T-helper 2 cell (primary cell): ENCODE measurements at regions not wholly inside any gene's neighbourhood (a gene's known extent, or its start where the extent isn't known, plus 50 kb on each side); places are given as distances from the start of the nearest gene placed in this dataset.
A peak's percentile ranks its signal among the peaks of the same experiment; 100 is the strongest.

Experiments
- DNase-seq, 5 experiments: peaks; one replicate each; pipeline versions ENCODE4 v3.0.0 to v3.0.0-alpha.2; 2012 to 2022

DNA sequence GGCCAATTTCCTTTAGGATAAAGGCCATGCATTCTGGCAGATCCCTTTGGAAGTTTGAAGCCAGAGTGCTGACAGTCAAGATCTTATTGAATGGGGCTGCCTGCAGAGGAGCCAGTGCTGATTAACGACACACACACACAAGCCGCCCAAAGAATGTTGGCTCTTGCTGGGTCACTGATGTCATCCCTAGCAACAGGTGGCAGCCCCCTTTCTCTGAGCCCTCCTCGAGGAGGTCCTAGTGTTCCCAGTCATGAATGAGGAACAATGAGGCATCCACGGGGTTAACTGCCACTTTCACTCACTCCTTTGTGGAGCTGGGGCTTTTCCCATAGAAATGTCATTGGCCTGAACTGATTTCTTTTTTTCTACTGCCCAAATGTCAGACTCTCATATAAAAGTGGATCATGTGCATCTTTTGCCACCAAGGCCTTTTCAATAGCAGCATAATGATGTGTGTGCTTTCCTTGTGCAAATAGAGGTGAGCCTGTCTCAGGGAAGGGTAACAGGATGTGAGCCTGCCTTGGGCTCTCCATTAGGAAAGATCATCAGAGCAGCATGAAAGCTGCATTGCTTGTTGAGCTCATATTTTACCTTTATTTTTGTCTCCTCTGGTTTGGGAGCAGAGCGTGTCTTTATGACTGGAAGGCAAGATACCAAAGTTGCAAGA is 301.8 kb upstream of the MTNR1B start:
- DNase-seq, result no peak

DNA sequence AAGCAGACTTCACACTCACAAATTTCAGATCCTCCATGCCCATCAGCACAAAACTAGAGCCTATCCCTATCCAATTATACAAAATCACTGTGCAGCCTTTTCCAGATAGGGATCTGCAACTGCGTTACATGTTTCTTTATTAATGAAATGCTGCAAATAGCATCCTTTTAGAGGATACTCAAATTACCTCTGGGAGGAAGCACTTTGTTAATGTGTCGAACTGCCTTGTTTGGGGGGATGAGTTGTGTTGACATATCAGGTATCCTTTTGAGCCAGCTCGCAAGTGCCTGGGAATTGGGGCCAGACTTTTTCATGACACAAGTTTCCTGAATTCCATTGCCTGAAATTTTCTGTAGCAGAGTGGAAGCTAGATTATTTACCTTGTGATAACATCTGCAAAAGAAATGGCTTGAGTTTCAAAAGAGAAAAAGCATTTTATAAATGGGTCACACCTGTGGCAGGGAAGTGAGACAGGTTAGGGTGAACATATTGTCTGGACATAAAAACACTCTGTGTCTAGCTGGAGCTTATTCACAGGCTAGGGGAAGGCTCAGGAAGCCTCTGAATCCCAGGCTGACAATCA is 299.1 kb upstream of the MTNR1B start:
- DNase-seq, result no peak

DNA sequence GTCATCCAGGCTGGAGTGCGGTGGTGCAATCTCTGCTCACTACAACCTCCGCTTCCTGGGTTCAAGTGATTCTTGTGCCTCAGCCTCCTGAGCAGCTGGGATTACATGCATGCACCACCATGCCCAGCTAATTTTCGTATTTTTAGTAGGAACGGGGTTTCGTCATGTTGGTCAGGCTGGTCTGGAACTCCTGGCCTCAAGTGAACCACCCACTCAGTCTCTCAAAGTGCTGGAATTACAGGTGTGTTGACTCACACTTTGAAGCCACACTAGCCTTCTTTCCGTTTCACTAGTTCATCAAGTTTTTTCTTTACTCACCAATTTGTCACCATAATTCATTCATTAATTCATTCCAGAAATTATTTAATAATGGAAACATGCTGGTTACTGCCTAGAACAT is 298.4 kb upstream of the MTNR1B start:
- DNase-seq, result no peak

DNA sequence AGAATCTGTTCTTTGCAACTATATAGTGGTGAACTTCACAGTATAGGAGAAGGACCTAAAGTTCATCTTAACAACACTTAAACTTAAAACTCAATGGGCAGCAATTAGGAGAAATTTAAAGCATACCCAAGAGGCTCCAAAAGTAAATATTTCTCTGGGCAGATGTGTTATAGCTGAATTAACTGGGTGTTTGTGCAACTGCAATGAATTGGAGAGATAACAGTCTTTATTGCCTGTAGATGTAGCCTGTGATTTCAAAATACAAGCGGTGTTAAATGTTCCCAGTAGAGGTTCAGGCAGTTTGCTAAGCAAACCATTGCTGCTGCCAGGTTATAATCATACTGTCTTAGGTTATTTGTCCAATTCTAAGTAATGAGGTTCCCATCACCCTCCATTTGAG is 294.1 kb upstream of the MTNR1B start:
- no peak for DNase-seq

DNA sequence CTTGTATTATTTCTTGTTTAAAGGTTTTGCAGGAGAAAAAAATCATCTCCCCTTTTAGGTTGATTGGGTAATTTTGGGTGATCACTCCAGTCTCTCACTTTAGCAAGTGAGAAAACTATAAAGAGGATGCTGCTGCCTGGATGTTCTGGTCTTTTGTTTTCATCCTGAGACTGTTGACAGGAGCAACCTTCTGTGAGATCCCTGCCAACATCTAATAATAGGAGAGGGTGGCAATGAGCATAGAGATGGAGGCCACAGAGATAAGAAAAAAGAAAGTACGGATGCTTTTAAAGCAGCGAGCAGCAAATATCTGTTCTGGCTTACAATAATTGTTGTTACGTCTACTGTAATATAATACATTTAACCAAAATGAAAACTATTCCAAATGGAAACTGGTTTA is 293.6 kb upstream of the MTNR1B start:
- no peak for DNase-seq

DNA sequence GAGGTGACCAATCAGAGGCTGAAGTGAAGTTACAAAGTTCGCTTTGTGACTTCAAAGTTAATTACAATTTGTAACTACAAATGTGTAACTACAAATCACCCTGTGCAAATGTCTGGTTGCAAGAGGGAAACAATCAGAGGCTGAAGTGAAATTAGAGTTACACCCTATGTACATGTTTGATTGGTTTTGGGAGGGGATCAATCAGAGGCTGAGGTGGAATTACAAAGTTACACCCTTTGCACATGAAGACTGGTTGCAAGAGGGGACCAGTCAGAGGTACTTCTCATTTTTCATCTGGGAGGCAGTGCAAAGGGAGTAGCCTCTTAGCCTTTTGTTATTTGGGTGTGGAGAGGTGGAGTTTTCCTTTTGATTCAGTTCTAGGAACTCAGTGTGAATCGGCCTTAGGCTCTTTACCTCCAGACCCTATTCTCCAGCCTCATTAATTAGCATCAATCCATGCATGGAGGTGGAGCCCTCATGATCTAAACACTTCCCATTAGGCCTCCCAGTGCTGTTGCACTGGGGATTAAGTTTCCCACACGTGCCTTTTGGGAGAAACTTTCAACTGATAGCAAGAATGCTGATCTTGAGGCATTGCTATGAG is 291.3 kb upstream of the MTNR1B start:
- no peak for DNase-seq

DNA sequence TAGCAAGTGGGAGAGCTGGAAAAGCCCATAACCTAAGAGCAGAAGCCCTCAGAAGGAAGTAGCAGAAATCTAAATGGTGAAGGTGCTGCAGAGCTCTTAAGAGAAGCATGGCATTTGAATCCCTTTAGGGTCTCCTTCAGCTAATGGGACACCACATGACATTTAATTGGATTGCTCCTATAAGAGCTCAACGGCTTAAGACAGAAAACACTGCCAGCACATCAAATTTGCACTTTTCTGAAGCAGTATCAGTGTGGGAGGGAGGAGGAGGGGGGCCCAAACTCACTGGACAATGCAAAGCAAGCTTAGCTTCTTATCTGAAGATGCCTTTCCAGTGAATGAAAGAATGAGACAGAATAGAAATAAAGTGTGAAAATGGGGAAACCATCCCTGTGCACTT is 287.9 kb upstream of the MTNR1B start:
- no peak for DNase-seq

DNA sequence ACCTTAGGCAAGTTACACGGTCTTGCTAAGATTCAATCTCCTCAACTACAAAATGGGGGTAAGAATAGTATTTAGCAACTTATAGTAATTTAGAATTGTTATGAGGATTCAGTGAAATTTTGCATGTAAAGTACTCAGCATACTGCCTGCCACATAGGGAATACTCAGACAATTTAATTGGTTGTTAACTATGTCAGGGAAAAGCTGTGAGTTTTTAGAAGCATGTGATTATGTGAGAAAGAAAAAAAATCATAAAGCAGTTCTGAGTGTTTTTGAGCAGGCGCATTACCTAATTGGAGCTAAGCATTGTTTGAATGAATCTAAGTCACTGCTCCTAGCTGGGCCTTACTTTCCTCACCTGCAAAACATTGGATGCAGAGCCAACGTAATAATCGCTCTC is 287.3 kb upstream of the MTNR1B start:
- peak in 1 of 5 experiments; percentile 3 for DNase-seq

DNA sequence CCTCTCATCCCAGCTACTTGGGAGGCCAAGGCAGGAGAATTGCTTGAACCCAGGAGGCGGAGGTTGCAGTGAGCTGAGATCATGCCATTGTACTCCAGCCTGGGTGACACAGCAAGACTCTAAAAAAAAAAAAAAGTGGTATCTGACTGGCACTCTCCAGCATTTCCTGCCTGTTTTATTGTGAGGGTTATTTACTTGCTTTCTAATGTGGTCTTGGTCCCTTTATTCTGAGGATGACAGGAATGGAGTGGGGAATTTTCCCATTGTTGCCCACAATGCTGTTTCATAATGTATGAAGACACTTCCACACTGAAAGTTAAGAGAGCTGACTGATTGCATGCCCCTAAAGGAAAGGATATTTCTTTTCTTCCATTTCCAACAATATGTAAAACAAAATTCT is 286.5 kb upstream of the MTNR1B start:
- DNase-seq, result no peak

DNA sequence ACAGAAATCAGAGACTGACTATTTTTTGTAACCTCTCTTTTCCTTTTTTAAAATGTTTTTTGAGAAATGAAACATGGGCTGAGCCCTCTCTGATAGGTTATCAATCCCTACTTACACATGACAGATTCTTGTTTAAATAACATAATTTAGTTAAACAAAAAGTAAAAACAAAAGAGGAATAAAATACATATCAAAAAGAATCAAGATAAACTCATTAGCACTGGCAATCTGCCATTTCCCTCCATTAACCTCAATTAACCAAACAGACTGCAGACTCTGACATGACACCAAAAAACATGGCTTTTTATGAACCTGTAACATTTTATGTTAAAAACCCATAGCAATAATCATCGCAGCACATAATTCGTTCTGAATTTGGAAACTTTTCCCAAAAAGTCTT is 284.4 kb upstream of the MTNR1B start:
- no peak for DNase-seq

DNA sequence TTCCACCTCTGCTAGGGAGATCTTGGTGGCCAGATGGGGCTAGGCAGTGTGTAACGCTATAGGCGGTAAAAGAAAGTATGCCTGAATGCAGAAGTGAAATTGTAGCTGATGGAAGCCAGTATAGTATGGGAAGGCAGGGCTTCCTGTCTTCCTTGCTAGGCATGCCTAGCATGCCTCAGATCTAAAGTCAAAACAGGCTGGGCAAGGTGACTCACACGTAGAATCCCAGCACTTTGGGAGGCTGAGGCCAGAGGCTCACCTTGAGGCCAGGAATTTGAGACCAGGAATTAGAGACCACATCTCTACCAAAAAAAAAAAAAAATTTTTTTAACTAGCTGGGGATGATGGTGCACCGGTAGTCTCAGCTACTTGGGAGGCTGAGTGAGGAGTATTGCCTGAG is 281.7 kb upstream of the MTNR1B start:
- DNase-seq, result no peak

DNA sequence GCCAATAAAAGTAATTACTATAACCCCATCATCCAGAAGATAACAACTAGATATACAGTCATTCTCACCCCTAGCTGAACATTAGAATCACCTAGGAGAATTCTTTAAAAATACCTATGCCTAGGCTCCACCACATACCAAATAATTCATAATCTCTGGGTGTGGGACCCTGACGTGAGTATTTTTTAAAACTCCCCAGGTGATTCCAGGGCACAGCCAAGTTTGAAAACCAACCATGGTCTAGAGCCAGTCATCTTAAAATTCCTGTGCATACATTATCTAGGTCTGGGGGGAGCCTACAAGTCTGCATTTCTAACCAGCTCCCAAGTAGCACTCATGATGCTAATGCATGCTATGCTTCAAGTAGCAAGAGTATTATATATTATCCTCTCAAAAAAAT is 281.0 kb upstream of the MTNR1B start:
- DNase-seq, result no peak

DNA sequence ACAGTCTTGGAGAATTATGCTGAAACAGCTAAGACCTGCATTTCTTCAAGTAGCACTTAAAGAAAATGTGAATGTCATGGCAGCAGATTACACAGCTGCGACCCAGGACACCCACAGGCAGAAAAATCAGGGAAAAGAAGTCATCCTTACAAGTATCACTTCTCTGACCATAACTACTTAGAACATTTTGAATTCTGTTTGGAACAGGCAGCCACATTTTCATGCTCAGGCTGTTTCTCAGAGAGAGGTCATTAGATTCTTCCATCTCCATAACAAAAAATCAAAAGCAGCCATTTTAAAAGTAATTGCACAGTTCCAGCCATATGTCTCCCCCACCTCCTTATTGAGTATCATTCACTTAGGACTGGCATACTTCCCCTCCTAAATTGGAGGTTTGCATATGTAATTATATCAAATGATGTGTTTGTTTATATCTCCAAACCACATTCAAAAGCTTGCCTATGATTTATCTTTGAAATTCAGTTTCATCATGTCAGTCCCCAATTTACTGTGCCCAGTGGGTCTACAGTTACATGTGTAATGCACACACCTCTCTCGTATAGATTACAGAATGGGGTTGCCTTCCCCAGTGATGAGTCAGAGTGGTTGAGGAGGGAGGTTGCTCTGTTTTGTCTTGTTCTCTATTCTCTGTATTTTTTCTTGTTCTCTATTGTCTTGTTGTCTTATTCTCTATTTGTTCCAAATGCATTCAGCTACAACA is 276.5 kb upstream of the MTNR1B start:
- no peak for DNase-seq

DNA sequence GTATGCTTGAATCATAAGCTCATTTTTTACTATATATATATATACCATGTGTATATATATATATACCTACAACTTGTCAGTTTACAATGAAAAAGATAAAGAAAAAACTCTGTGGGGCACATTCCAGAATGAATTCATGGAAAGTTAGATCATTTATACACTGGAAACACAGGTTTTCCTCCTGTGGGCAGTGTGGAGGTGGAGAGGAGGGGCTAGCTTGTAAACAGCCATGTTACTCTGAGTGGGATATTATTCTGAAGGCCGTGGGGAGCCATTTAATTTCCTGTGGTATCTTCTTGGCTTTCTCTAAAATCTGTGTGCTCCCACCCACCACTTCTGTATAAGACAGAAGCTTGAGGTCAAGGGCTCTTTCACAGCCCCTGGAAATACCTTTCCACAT is 273.4 kb upstream of the MTNR1B start:
- no peak for DNase-seq

DNA sequence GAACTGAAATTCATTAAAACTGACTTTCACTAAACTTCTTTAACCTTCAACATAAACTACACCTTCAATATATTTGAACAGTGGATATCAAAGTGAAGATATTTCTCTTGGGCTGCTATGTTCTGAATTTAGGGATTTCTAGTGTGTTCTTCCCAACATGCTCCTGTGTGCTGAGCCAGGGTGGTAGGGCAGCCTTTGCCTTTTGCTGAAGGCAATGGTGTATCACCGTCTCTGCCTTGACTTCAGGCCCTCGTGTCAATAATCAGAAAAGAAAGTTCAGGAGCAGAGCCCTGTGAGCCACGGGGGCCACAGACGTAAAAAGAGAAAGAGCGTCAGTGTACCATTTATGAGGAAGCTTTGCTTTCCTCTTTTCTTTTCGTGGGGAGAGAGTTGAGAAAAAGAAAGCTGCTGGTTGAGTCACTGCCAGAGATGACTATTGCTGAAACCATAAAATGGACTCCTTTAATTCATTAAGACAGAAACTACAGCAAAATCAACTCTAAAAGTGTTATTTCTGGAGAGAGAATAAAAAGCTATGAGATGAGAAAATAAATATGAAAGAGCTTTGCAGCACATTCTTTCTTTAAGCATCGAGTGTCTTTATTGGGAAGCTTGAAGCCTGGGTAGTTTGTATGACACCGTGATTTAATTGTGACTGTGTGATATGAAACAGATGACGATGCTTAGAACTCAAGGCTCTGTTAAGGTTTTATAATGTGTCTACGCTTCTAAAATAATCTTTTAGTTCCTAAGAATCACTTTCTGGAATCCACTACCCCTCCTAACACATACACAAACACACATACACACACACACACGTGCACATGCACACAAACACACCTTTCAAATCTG is 271.8 kb upstream of the MTNR1B start:
- DNase-seq, result peak in 1 of 5 experiments; percentile 19

DNA sequence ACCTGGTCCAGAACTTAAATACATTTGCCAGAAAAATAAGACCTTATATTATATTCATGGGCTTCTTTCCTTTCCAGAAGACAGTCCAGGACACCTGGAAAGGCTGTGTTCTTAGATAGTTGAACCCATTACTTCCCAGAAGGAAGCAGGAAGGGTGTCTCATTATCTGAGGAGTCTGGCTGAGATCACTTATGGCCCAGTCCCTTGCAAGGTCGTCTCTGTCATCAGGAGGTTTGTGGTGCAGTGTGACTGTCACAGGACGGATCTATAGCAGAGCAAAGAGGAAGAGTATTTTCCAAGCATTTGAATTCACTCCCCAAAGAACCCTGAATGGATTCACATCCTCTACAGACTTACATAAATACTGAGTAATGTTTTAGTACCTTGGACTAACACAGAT is 270.7 kb upstream of the MTNR1B start:
- DNase-seq, result no peak

DNA sequence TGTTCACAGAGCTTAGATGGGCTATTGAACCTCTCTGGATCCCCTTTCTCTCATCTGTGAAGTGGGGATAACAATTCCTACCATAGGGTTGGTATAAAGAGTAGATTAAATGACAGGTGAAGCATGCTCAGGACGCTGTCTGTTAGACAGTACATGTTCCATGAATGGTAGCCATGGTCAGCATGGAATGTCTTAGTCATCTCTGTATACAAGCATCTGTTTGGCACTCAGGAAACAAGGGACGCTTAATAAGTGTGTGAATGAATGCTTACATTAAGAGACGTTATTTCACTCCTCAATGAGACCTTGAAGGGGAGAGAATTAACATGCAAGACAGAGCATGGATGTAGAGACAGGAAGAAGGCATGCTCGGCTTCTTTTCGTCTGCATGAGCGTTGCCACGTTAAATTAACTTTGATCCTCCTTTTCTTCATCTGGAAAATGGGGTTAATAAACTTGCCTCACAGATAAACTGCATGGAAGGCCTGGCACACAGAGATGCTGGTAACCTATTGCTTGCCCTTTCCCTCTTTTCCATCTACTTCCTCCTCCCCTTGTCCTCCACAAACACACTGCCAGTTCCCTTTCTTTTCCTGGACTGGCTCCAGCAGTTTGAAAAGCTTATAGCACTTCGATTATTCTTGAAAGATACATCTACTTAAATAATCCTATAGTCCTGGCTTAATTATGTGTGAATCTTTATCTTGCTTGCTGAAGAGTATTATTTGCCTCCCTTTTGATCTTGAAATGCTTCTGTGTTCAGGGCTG is 267.2 kb upstream of the MTNR1B start:
- no peak for DNase-seq

DNA sequence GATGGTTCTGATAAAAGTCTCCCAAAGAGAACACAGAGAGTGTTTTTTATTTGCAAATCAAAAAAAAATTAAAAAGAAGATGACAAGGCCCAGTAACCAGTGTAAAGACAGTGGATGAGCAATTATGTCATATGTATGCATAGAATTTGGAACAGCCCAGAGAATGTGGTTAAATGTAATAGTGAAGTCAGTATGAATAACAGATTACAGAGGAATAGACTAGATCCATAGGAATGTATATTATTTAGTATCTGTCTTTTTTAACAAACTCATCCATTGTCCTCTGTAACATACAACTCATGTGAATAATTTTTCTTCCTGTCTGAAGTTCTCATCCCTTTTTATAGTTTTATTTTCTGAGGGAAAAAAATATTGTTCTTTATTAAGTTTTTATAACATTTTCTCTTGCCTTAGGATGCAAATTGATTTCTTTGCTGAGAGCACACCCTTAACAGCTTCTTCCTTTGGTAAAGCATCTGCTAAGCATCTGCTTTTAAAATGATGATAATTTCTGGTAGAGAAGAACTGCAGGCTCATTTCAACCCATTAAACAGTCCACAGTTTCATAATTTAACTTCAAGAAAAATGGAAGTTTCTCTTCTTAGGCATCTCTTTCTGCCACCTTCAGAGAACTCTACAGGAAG is 266.5 kb upstream of the MTNR1B start:
- no peak for DNase-seq

DNA sequence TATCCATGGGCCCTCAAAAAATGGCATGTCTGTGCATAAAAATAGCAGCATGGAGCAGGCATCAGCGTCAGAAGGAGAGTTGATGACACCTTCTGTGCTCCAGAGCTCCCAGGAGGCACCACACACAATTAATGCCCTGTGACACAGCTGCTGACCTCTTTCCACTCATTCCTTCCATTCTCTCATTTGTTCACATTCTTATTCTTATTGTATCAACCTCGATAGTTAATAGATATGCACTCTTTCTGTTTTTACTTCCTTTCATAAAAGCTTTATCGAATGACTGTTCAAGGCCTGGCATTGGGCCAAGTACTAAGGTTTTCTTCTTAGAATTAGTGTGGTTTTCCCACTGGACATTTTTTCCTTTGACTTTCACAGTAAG is 266.0 kb upstream of the MTNR1B start:
- no peak for DNase-seq

DNA sequence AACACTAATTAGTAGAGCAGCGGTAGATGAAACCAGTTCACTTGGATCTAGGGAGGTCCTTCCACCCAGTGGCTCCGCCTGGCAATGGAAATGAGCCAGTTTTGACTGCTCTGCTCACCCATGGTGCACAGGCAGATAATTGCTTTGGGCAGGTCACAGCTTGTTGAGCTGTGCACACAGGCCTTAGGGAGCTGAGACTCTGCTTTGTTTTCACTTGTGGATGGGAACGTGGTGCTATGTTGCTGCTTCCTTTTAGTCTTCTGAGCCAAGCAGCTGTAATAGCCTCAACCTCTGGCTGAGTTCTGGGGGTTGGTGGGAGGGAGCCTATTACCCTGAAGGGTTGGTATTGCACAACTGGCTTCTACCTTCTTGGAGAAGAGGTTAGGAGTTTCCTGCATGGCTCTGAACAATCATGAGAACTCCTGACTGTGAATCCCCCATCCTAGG is 262.3 kb upstream of the MTNR1B start:
- DNase-seq, result no peak

DNA sequence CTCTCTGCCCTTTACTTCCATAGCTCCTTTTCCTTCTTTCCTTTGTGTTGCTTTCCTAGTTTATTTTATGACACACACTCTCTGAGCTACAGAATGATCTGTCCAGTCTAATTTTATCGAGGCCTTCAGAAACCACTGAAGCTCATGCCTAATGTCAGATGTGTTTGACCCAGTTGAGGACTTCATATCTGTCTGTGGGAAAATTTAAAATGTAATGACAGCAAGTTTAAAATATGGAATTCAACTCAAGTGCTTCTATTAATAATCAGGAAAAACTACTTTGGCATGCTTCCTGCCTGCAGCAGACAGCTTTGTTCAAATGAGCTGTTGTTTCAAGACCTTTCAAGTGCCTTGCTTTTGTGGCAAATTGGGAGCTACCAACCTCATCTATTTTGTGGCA is 261.8 kb upstream of the MTNR1B start:
- no peak for DNase-seq

DNA sequence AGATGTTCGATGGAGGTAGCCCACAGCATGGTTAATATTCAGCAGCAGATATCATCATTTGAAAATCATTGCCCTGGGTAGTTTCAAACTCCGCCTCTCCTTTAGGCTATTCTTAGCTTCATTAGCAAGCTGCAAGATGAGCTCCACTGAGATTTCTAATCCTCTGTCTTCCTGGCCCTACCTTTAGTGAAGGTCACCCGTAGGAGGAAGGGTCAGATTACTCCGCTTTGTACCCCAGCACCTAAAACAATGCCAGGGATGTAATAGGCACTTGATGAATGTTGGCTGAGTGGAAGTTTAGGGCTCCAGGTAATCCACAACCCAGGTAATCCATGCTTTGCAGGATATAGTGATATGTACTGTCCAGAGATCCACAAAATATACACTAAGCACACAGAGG is 260.1 kb upstream of the MTNR1B start:
- DNase-seq, result no peak
